Islet precursor cell (in vitro differentiated cells): ENCODE measurements at regions not wholly inside any gene's neighbourhood (a gene's known extent, or its start where the extent isn't known, plus 50 kb on each side); places are given as distances from the start of the nearest gene placed in this dataset.

ENCODE experiments used
- DNase-seq: peaks from one replicate; pipeline ENCODE4 v3.0.0-alpha.2; 2018

GRCh38 chr11:100536979-100537378, 150.1 kb upstream of the ARHGAP42 start:
- DNase-seq, result no peak

DNA sequence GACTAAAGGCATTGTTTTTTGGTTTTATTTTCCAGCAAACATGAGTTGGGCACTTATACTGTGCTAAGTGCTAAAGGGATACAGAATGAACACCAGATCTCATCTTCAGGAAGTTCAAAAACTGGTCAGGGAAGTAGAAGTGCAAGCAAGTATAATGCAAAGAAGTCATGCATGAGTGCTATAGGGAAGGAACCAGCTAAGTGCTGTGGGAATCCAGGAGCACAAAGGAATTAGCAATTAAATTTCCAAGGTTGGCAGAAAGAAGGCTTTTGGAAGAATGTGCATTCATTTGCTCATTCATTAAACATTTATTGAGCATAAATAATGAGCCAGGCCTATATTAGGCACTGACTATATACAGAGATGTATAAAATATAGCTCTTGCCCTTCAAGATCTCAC, 143.7 kb upstream of the ARHGAP42 start:
- no peak for DNase-seq

- DNase-seq, result no peak
These were observed 141.5 kb upstream of the ARHGAP42 start for GRCh38 chr11:100545556-100545955.

GRCh38 chr11:100545970-100546369, 141.1 kb upstream of the ARHGAP42 start:
- no peak for DNase-seq

DNA sequence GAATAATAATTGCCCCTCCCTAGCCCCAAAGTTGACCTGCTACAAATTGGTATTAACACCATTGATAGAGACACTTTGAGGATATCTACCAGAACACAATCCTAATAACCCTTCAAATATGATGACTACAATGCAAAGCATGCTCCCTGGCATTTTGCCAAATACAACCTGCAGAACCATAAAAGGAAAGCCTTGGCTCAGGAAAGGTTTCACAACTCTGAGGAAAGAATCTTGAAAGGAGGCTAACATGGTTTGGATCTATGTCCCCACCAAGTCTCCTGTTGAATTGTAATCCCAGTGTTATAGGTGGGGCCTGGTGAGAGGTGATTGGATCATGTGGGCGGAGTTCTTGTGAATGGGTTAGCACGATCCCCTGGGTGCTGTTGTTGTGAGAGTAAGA, 140.4 kb upstream of the ARHGAP42 start:
- no peak for DNase-seq

DNA sequence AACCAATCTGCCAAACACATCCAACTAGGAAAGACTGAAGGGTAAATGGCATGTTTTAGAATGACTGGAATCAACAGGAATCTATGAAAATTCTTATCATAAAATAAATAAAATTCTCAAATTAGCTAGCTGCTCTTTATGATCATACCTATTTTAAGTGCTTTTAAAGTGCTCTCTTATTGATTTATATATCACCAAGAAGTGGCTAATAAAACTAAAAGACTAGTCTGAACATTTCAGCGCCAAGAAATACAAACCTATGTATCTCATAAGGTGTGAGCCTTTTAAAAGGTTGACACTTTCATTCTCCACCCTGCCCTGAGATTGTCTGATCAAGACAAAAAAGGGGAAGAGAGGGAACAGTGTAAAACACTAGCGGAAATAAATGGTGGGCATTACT, 136.8 kb upstream of the ARHGAP42 start:
- no peak for DNase-seq

GRCh38 chr11:100550912-100551632, 136.0 kb upstream of the ARHGAP42 start:
- DNase-seq, result no peak

DNA sequence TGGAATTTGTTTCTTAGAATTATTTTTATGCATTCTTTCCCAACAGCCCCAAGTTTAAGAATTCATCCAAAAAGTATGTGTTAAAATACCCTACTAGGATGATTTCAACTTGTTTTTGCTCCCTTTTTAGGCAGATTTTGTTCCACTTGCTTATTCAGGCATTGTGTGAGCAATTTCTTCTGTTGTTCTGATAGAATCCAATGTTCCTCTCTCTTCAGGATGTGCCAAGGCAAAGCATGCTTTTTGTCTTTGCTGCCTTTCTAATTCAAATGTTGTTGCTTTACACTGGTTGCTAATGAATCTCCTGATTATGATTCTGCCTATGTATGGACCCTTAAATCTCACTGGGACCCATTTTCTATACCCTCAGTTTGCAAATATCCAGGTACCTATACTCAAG, 131.2 kb upstream of the ARHGAP42 start:
- no peak for DNase-seq

DNA sequence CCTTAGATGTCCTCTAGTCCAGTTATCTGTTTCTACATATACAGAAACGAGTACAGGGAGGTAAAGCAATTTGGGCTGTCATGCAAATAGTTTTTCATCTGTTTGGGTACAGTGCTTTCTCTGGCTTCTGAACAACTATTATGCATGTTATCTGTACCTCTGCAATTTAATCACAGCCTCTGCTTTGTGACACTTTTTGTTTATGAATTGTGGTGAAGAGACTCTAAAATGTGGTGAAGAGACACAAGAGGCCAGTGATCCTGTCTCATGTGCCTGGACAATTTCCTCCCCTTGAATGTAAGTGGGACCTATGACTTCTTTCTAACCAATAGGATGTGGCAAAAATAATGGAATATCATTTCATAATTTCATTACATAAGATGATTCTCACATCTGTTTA, 130.3 kb upstream of the ARHGAP42 start:
- DNase-seq, result no peak

DNA sequence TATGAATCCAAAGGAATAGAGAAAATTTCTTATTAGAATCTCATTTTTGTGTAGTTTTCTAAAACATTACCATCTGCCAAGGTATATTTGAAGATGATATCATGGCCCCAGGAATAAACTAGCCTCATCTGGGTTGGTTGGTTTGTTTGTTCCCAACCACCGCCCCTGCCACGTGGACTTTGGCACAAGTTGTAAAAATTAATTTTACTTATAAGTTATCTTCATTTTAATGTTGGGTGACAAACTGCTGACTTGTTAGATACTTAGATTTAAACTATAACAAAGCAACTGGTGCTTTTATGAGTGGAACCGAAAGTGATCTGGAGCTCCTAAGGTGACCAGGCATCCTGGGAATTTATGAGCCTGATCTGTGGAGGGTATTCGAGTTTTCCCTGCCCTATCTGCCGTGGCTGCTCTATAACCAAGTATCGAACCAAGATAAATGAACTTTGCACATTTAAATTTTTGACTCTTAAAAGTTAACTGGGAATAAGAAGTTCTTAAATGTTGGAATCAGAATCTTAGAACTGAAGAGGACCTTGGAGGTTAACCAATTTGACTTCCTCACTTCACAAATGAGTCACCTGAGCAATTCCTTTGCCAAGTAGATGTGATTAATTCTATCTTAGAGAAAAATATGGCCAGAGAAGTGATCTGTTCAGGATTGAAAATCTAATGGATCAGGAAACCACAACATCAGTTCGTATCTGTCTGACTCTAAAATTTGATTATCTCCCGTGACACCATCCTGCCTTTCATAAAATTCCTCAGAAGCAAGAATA, 129.1 kb upstream of the ARHGAP42 start:
- DNase-seq, result no peak

DNA sequence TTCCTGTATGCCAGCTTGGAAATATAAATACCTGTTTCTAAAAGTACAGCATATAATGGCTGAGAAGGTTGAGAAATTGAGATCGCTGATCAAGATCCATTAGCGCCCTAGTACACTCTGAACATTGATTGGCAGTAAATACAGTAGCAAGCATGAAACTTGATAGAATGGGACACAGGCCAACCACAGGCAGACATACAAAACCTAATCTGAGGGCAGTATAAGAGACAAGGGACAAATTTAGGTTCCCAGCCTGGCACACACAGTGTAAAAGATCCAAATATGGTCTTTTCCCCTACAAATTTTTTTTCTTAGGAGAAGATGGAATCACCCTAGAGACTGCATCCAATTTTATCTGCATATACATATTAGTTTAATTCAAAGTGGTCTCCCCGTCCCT, 126.5 kb upstream of the ARHGAP42 start:
- no peak for DNase-seq

- no peak for DNase-seq
These were observed 125.8 kb upstream of the ARHGAP42 start for GRCh38 chr11:100561323-100561722.

DNA sequence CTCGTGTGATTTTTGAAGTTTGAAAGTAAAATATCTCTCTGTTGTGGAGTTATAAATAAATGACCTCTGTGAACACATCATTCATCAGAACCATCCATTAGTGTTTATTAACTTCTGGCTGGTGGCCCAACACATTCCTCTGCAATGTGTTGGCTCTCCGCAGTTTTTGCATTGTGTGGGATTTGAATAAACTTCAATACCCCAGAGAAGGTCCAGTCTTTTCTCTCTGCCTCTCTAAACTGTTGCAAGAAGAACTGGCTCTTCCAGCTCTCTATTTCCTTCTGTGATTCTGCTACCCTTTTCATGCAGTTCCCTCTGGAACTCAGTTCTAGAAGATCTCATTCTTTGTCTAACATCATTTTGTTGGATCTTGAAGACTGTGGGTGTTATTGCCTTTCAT, 125.0 kb upstream of the ARHGAP42 start:
- DNase-seq, result no peak

- DNase-seq, result peak; percentile 78
These were observed 123.4 kb upstream of the ARHGAP42 start for GRCh38 chr11:100563541-100564280.

DNA sequence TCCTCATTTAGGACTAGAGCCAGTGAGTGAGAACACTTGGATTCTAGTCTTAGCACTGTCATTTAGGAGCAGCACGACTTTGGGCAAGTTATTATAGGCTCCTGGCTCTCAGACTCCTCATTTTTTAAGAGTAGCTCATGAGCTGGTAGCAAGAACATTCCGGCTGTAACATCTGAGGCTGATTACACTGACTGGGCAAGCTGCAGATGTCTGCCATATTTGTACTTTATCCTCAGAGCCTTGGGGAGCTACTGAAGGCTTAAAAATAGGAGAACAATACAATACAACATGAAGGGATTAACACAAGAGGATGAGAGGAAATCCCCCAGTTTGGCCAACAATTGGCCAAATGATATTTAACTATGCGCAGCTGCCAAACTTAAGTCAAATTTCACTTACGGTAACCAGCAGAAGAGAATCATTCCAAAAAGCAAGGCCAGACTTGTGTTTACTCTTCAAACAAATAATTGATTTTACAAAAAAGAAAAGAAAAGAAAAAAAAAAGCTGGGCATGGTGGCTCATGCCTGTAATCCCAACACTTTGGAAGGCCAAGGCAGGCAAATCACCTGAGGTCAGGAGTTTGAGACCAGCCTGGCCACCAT, 113.1 kb upstream of the ARHGAP42 start:
- no peak for DNase-seq

- no peak for DNase-seq
These were observed 112.0 kb upstream of the ARHGAP42 start for GRCh38 chr11:100574894-100575769.

DNA sequence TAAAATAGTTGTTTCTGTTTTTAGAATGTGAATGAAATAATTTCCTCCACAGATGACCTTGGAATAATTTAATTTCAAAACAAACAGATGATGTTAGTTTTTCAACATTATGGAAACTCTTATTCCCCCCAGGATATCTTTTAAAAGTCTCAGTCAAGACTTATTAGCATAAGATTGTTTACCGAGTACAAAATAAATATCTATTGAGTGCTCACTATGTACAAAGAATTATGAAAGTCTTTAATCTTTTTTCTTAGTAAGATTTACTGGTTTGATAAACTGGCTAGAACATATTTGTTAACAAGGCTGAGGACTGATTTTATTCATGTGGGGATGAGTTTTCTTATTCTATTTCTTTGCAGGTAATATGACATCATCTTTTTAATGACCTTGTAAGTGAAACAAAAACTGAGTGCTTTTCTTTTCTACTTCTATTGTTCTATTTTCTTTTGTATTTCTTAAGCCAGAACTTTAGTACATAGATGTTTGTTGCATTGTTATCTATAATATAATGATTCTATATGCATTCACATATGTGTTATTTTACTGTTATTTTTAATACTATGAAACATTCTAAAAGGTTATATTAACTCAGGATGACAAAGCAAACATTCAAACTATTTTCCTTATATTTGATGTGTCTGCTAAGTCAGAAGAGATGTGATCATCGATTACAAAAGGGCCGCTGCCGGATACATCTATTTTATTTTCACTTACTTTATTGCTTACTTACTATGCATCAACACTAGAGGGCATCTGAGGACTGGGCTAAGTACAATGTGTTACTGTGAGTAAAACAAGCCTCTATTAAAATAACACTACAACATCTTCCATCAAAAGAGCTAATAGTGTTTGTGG, 111.0 kb upstream of the ARHGAP42 start:
- DNase-seq, result no peak

GRCh38 chr11:100576718-100577021, 110.4 kb upstream of the ARHGAP42 start:
- DNase-seq, result no peak

DNA sequence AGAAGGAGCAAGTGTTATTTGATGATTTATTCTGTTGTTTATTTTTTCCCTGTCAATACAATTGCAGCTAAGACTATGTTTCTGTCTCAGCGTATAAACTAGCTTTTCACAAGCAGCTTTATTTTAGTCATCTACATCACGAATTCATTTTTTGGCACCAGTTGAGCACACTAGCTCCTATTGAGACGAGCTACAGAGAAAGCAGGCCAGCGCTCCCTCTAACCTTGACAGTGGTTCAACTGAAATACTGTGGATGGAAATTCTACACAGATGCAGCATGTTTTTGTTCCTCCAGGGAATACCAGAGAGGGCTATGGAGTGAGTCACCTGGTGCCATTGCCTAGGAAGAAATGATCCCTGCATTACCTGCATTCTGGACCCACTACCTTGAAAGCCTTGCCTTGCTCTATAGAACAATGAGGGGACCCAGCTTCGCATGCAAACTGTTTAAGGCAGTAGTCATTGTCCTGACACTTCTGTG, 108.2 kb upstream of the ARHGAP42 start:
- DNase-seq, result peak; percentile 92

DNA sequence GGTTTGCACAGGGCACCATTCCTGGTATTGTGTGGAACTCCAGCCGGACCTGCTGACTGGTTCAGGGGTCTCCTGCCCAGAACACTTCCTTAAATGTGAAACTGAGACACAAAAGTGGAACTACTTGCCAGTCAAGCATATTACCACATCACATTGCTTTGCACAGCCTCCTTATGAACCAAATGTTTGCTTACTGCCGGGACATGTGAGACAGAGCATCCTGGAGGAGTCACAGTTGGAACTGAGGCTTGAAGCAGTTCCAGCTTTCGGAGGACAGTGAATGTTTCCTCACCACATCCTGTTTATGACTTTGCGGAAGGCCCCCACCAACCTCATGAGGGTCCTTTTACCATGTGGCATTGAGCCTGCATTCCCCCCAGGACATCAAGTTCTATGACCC, 105.8 kb upstream of the ARHGAP42 start:
- no peak for DNase-seq

DNA sequence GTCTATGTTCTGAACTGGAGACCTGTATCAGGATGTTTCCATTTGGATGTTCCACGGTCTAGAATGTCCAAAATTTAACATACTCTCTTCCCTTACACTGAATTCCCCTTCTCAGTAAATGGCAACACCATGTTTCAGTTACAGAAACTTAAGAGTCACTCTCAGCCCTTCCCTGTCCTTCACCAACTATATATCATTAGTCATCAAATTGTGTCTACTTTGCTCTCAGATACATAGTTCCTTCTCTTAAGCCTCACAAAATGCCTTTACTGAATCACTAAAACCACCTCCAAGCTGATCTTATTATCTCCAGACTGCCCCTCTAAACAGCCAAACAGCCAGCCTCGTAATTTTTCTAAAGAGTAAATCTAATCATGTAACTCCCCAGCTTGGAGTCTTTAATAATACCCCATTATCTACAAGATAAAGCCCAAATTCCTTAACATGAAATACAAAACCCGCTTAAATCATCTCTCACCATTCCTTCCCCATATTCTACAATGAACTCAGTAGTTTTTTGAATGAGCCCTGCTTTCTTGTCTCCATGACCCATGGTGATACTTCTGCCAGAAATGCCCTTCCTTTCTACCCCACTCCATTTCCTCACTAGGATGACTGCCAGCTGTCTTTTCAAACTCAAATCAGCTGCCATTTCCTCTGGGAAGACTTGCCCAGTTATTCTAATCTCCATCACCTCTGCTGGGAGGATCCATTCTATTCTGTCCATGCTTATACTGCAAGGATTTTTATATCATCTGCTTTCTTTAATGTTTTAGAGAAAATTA, 102.7 kb upstream of the ARHGAP42 start:
- no peak for DNase-seq
